HG02870 (cell line): ENCODE measurements at regions not wholly inside any gene's neighbourhood (a gene's known extent, or its start where the extent isn't known, plus 50 kb on each side); places are given as distances from the start of the nearest gene placed in this dataset.

Experiments
- ATAC-seq: cut with Tn5 transposase; IDR thresholded peaks from one replicate; pipeline ENCODE4 v1.9.1; 2021; ENCODE audit warnings: mild to moderate bottlenecking, moderate library complexity; ENCODE audit not compliant: unreplicated experiment

DNA sequence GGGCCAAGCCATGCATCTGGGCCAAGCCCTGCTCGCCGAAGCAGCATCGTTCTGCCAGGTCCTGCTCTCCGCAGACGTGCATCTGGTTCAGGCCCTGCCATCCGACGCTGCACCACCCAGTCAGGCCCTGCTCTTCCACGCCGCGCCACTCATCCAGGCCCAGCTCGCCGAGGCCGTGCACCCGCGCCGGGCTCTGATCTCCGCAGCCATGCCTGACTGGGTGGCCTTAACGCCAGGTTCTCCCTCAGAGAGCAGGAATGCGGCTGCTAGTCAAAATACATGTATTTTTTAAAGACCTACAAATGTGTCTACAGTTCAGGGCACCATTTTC is 891.1 kb upstream of the CTNND2 start:
- no peak for ATAC-seq

GRCh38 chr5:12794476-12795332 is 890.5 kb upstream of the CTNND2 start:
- ATAC-seq: no peak

DNA sequence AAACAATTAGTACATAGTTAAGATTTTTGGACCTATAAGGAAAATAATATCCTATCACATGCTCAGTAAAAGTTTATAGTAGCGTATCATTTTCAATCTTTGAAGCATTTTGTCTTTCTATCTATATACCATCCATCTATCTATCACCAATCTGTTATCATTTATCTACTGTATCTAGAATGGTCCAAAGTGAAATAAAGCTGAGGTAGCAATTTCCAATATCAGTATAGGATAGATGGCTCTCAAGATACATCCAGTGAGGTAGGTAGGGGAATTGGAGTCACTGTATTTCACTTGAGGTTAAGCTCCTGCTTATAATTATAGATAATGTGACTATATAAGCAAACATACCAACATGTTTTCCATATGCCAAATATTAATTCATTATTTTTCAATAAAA is 889.1 kb upstream of the CTNND2 start:
- ATAC-seq: no peak

DNA sequence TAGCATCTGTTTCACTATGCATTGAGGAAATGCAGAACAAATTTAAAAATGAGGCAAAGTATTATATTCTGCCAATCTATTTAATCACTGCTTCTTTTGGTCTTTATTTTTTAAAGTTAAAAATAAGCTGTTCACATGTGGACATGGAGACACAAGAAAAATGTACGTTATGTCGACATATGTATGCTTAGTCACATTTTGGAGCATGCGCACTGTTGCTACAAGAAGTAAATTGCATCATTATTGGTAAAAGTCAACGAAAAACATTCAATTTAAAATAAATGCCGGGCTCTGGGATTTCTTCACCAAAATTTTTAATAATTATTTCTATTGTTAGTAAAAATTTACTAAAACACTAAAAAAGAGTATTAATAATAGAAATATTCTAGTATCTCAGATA is 876.3 kb upstream of the CTNND2 start:
- ATAC-seq: no peak

DNA sequence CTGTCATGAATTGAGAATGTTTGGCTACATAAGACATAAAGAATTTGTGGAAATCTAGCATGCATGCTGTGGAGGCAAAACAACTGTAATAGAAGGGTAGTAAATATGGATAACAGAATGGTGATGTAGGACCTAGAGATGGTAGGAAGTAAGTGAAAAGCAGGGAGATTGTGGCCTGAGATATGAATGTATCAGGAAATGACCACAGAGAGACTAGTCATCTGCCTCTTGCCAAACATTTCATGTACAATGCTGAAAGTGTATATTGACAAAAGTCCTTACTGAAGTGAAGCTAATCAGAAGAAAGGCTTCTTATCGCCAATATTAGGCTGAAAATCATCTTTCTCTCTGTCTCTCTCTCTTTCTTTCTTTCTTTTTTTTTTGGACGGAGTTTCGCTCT is 873.1 kb upstream of the CTNND2 start:
- ATAC-seq: no peak

DNA sequence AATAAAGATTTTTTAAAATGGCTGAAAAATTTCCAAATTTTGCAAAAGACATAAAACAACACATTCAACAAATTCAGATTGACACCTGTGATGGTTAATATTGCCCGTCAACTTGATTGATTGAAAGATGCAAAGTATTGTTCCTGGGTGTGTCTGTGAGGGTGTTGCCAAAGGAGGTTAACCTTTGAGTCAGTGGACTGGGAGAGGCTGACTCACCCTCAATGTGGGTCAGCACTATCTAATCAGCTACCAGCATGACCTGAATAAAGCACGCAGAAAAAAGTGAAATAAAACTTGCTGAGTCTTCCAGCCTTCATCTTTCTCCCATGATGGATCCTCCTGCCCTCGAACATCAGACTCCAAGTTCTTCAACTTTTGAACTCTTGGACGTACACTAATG is 868.0 kb upstream of the CTNND2 start:
- ATAC-seq: no peak

GRCh38 chr5:12759377-12759776 is 855.1 kb upstream of the CTNND2 start:
- no peak for ATAC-seq

DNA sequence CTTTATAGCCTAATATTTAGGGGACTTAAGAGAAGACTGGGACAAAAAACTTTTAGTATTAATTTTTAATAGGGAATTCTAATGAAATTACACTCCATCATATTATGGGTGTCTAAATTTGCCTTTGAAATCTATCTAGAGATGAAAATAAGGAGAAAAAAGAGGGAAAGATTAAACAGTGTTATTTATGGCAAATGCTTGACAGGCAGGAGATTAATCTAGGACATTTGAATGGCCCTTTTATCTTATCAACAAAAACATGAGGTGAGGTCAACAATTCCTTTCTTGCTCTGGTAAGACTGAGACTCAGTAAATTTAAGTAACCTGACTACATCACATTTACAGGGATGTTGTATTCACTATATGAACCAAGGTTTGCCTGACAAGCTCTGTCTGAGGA is 852.8 kb upstream of the CTNND2 start:
- ATAC-seq: no peak

- ATAC-seq: no peak
Measured at GRCh38 chr5:12745537-12745936, 841.3 kb upstream of the CTNND2 start.

DNA sequence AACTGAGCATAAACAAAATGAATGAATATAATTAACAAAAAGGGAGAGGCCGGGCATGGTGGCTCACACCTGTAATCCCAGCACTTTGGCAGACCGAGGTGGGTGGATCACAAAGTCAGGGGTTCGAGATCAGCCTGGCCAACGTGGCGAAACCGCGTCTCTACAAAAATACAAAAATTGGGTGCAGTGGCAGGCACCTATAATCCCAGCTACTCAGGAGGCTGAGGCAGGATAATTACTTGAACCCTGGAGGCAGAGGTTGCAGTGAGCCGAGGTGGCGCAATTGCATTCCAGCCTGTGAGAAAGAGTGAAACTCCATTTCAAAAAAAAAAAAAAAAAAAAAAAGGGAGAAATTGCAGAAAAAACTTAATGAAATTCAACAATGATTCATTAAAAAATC is 839.3 kb upstream of the CTNND2 start:
- ATAC-seq: no peak

DNA sequence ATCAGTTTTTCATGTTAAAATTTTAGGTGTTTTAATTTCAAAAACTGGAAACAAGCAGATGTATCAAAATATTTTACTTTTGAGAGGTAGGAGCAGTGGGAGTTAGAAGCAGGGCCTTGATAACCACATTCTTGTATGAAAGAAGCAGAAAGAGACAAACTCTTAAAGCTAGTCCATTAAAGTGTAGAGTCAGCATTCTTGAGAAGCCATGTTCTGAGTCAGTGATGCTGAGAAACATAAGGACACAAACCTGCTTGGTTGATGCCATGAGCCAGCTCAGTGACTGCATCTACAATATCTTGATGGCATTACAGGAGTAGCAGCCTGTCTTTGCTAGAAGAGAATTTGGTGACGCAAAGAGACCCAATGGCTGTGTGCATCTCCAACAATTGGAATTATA is 826.1 kb upstream of the CTNND2 start:
- ATAC-seq: no peak

- no peak for ATAC-seq
Measured at GRCh38 chr5:12716664-12717063, 812.4 kb upstream of the CTNND2 start.

- no peak for ATAC-seq
Measured at GRCh38 chr5:12707560-12707959, 803.3 kb upstream of the CTNND2 start.

DNA sequence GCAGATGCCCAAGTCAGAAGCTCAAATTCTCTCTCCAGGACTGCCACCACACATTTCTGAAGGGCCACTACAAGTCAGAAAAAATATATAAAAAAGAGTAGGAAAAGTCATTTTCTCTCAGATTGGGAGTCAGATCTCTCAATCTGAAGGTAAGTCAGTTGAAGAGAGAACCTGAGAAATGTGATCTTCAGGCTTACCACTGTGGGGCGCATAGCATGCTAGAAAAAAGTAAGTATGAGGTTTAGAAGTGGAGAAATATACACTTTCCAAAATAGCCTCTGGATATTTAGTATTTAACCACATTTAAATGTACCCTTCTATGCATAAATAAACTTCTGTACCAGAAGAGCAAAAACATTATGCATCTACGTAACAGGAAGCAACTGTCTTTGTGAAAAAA is 800.7 kb upstream of the CTNND2 start:
- ATAC-seq: no peak

DNA sequence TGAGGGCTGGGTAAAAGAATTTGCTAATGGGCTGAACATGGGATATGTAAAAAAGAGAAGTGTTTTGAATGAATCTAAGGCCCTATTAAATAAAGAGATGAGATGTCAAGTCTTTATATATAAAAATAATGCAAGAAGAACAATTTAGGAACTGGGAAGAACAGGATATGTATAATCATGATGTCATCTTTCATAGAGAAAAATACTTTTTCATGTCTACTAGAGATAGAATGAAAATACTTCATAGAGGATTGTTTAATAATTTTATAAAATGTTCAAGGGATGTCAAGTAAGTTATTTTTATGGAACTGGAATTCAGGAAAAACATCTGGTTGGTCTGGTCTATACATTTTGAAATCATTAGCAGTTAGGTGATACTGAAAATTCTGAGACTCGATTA is 799.0 kb upstream of the CTNND2 start:
- ATAC-seq: no peak

DNA sequence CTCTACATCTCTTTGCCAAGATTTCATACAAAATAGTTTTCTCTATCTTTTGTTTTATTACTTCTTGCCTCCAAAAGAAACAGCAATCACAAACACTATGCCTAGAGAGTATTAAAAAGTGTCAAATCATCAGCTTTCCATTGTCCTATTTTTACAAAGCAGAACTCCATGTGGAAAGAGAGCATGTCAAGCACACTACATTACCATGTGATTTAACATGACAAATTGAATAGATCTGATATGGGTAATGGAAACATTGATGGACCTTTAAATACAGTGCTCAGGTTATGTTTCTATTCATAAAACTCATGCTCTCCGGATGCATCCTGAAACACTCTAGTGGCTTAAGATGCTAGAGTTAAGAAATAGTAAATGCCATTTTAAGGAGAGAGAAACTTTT is 791.4 kb upstream of the CTNND2 start:
- ATAC-seq: no peak

DNA sequence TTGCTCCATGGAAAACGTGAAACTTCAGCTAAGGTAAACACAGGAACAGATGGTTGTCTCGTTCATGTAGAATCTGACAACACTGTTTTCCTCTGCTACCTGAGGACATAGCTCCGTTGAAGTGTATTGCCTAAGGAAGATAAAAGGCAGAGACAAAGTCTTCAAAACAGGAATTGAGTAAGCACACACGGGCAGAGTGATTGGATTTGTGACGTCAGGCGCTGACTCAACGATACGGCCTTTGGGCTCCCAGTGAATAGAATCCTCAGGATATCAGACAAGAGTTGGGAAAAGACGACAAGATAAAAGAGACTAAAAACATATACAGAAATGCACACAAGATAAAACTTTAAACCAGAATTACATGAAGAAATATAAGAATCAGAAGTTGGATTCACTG is 787.1 kb upstream of the CTNND2 start:
- no peak for ATAC-seq

DNA sequence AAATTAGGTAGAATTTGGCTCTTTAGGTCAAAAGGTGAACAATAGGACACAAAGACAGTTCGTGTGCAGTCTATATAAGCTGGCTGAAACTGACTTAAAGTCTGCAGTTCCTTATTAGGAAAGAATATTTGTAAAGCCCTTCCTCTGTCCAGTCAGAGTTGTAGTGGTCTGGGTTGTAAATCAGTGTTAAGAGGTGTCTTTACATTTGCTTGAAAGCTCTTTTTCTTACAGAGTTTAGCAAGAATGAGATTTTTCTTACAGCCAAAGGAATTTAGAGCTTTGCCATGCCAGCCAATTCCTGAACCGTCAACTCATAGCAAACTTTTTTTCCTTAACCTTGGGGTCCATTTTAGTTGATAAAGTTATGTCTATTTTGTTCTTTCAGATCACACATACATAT is 786.1 kb upstream of the CTNND2 start:
- ATAC-seq: no peak

- no peak for ATAC-seq
Measured at GRCh38 chr5:12683249-12683648, 779.0 kb upstream of the CTNND2 start.

GRCh38 chr5:12679731-12680130 is 775.5 kb upstream of the CTNND2 start:
- no peak for ATAC-seq

DNA sequence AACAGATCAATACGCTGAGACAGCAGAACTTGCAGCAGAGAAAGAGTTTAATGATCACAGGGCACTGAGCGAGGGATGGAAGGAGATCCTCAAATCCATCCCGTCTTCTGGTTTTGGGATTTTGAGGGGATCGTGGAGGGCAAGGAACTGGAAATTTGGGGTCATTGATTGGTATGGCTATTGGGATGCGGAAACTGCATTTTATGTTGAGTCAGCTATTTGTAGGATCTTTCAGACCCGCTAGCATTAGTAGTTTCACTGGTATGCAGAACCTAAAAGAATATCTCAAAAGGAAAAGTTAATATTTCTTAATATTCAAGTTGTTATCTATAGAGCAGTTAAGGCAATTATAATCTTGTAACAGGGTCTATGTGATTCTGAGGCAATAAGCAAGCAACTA is 771.7 kb upstream of the CTNND2 start:
- no peak for ATAC-seq

- no peak for ATAC-seq
Measured at GRCh38 chr5:12672141-12672540, 767.9 kb upstream of the CTNND2 start.

GRCh38 chr5:12669326-12669725 is 765.1 kb upstream of the CTNND2 start:
- no peak for ATAC-seq
